Spleen (tissue), 7 donors: ENCODE measurements at regions not wholly inside any gene's neighbourhood (a gene's known extent, or its start where the extent isn't known, plus 50 kb on each side); places are given as distances from the start of the nearest gene placed in this dataset.

ENCODE experiments used
- POLR2A ChIP-seq, 3 donors: fragments of 450-650 bp; IDR thresholded peaks; one replicate each; pipeline ENCODE4 v1.5.1; 2017; ENCODE audit warnings: antibody characterized with exemption in 3 of 3, mild to moderate bottlenecking in 1 of 3
- TF ChIP-seq, protein P1 (sequence below), 11 experiments: fragments of 200-600 bp in 7 of 11; fragments of 450-650 bp in 4 of 11; sonication (generic) in 4 of 11; IDR thresholded peaks in 8 of 11; conservative IDR thresholded peaks in 3 of 11; 1 replicate in 7 of 11; 2 replicates in 4 of 11; pipeline versions ENCODE4 v1.4.0 to v1.8.0; 2016 to 2021; ENCODE audit warnings: antibody characterized with exemption in 11 of 11, inconsistent platforms in 4 of 11, mild to moderate bottlenecking in 1 of 11
- donor health status: DM: no; HTN: no; CAD: no; lungs with moderate emphysema.
- donor health status: DM: no; HTN: no; CAD: no.
- donor health status: DM: no; HTN: no; CAD: no.

- TF ChIP-seq, protein P1, sequence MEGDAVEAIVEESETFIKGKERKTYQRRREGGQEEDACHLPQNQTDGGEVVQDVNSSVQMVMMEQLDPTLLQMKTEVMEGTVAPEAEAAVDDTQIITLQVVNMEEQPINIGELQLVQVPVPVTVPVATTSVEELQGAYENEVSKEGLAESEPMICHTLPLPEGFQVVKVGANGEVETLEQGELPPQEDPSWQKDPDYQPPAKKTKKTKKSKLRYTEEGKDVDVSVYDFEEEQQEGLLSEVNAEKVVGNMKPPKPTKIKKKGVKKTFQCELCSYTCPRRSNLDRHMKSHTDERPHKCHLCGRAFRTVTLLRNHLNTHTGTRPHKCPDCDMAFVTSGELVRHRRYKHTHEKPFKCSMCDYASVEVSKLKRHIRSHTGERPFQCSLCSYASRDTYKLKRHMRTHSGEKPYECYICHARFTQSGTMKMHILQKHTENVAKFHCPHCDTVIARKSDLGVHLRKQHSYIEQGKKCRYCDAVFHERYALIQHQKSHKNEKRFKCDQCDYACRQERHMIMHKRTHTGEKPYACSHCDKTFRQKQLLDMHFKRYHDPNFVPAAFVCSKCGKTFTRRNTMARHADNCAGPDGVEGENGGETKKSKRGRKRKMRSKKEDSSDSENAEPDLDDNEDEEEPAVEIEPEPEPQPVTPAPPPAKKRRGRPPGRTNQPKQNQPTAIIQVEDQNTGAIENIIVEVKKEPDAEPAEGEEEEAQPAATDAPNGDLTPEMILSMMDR (IDR thresholded peaks at IDR 0.05 in 8 of 11, conservative IDR thresholded peaks at IDR 0.05 in 3 of 11): no peak
- TF ChIP-seq POLR2A (IDR thresholded peaks at IDR 0.05): no peak
Observed at GRCh38 chr6:66340736-66341135, 633.7 kb upstream of the EYS start.
